Choroid plexus epithelial cell (primary cell): ENCODE measurements at regions not wholly inside any gene's neighbourhood (a gene's known extent, or its start where the extent isn't known, plus 50 kb on each side); places are given as distances from the start of the nearest gene placed in this dataset.

Experiments used
- DNase-seq: peaks from one replicate; pipeline ENCODE4 v3.0.0-alpha.2; 2010; ENCODE audit warnings: low read depth
- H3K4me3 ChIP-seq: 2 replicates; pipeline ENCODE4 v1.5.1; 2011; ENCODE audit warnings: low read depth, mild to moderate bottlenecking, control low read depth, low read length, moderate library complexity
- CTCF ChIP-seq: conservative IDR thresholded peaks from 2 replicates; pipeline ENCODE4 v1.5.1; 2011; ENCODE audit warnings: low read depth, mild to moderate bottlenecking, control low read depth, inconsistent platforms, low read length, moderate library complexity

GRCh38 chr2:51379997-51380396, 348.1 kb upstream of the NRXN1 start:
- TF ChIP-seq CTCF = no peak
- DNase-seq = no peak
- H3K4me3 ChIP-seq = no peak overlapping the region

- no peak for TF ChIP-seq CTCF
- no peak overlapping the region for H3K4me3 ChIP-seq
- no peak for DNase-seq
Observed at GRCh38 chr2:51368250-51368649, 336.3 kb upstream of the NRXN1 start.

DNA sequence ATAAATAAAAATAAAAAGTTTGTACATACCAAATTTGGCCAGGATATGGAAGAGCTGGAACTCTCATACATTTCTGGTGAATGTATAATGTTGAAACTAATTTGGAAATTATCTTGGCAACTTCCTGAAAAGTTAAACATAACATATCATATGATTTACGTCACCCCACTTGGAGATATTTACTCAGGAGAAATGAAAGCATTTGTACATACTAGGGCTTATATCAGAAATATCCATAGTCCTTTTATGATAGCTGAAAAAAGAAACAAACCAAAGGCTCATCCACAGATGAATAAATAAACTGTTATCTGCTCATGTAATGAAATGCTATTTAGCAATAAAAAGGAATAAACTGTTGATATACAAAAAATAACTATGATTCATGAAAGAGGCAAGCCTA, 318.2 kb upstream of the NRXN1 start:
- DNase-seq = peak; percentile 84
- H3K4me3 ChIP-seq = peak overlapping the region; percentile 46
- TF ChIP-seq CTCF = no peak

- TF ChIP-seq CTCF = no peak
- H3K4me3 ChIP-seq = no peak overlapping the region
- DNase-seq = peak; percentile 74
Observed at GRCh38 chr2:51344886-51345285, 313.0 kb upstream of the NRXN1 start.

DNA sequence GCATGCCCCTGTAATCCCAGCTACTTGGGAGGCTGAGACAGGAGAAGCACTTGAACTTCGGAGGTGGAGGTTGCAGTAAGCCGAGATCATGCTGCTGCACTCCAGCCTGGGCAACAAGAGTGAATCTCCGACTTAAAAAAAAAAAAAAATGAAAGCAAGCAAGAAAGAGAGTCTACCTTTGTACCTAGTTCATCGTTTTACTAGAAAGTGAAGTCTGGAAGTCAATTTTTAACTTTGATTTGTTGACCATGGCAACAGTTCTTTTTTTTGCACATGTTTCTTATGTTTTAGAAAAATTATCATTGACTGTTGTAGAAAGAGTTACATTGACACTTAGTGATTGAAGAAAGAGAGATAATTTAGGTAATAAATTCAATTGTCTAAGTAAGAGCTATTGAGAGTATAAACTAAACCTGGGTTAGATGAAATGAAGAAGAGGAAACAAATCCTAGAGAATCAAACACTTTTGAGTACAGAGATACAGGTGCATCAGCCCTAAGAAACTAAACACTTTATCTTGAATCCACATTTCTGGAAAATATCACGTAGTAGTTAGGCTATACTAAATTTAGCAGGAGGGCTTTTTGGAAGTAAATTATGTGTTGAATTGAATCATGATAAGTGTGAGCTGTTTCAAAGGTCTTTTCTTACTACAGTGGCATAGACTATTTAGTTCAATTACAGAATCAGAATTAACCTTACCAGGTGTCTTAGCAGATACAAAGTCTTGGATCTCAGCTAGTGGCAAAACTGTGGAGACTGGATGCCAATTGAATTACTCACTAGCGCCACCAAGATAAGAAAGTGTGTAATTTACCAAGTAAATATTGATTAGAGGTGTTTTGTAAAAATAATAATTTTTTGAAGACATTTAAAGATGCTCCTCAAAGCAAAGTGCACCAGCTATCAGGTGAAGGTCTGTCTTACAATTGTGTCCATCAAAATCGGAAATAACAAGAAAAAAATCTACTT, 303.4 kb upstream of the NRXN1 start:
- DNase-seq = no peak
- TF ChIP-seq CTCF = peak; percentile 5
- H3K4me3 ChIP-seq = no peak overlapping the region

GRCh38 chr2:51329512-51329911, 297.6 kb upstream of the NRXN1 start:
- no peak overlapping the region for H3K4me3 ChIP-seq
- DNase-seq = peak; percentile 87
- no peak for TF ChIP-seq CTCF

DNA sequence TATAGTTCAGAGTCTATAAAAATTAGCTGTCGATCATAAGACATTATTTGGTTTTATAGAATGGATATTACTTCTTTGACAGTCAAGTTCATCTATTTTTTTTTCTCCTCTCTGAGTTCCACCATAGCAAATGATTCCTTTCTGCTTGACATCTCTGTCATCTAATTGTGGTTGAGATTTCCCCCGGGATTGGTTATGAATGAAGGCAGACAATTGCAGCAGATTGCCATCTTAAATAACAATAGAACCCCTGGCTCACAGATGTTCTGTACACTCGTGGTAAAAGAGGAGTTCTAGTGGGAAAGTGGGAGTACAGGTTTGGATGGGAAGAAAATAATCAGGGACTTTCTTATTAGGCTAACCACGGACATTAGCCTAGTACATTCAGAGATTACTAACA, 292.1 kb upstream of the NRXN1 start:
- no peak for DNase-seq
- TF ChIP-seq CTCF = no peak
- no peak overlapping the region for H3K4me3 ChIP-seq
